ENCODE measurements at regions not wholly inside any gene's neighbourhood (a gene's known extent, or its start where the extent isn't known, plus 50 kb on each side); places are given as distances from the start of the nearest gene placed in this dataset.

GRCh38 chr12:41935911-41936310 lies 208.8 kb downstream of the GXYLT1 start:
- TF ChIP-seq, protein P1, sequence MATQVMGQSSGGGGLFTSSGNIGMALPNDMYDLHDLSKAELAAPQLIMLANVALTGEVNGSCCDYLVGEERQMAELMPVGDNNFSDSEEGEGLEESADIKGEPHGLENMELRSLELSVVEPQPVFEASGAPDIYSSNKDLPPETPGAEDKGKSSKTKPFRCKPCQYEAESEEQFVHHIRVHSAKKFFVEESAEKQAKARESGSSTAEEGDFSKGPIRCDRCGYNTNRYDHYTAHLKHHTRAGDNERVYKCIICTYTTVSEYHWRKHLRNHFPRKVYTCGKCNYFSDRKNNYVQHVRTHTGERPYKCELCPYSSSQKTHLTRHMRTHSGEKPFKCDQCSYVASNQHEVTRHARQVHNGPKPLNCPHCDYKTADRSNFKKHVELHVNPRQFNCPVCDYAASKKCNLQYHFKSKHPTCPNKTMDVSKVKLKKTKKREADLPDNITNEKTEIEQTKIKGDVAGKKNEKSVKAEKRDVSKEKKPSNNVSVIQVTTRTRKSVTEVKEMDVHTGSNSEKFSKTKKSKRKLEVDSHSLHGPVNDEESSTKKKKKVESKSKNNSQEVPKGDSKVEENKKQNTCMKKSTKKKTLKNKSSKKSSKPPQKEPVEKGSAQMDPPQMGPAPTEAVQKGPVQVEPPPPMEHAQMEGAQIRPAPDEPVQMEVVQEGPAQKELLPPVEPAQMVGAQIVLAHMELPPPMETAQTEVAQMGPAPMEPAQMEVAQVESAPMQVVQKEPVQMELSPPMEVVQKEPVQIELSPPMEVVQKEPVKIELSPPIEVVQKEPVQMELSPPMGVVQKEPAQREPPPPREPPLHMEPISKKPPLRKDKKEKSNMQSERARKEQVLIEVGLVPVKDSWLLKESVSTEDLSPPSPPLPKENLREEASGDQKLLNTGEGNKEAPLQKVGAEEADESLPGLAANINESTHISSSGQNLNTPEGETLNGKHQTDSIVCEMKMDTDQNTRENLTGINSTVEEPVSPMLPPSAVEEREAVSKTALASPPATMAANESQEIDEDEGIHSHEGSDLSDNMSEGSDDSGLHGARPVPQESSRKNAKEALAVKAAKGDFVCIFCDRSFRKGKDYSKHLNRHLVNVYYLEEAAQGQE (IDR thresholded peaks at IDR 0.05; ENCODE audit: insufficient replicate concordance, low read depth), result no peak
- TF ChIP-seq CTCF (IDR thresholded peaks at IDR 0.05; ENCODE audit: insufficient read depth, low read length) (no peak), GABPA (IDR thresholded peaks at IDR 0.05; ENCODE audit: low read depth) (no peak)
- Histone ChIP-seq H3K4me3 (replicated peaks; ENCODE audit: insufficient read depth, low read length) (no peak overlapping the region), H3K27ac (replicated peaks) (no peak overlapping the region), H3K27me3 (ENCODE audit: insufficient read depth, poor library complexity, severe bottlenecking) (no peaks in the 10 kb centered on the region)
- no peak for DNase-seq (ENCODE audit: low read depth in 1 of 2, low spot score in 1 of 2)

DNA sequence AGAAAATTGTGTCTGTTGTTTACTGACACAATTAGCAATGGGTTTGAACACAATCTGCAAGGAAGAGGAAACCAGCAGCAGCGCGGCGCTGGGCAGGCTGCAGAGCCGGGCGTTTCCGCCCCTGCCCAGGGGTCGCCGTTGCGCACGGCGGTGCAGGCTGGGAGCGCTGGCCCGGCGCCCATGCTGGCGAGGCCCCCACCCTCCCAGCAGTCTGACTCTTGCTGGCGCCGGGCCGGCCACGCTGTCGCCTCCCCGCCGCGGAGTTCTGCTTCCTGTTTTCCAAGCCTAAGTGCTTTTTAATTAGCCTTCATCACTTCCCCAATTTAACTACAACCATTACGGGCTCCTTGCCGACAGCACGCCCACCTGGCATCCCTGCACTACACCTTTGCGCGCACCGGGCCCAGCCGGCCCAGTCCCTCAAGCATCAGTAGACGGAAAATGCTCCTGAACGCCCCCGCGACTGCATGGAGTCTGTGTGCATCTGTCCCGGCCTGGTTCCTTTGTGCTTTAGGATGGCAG lies 212.1 kb downstream of the GXYLT1 start:
- Histone ChIP-seq H3K27ac (replicated peaks) (peak overlapping the region; percentile 42; the same call in 1 of the 2 replicates), H3K27me3 (ENCODE audit: insufficient read depth, poor library complexity, severe bottlenecking) (no peaks in the 10 kb centered on the region), H3K4me3 (replicated peaks; ENCODE audit: insufficient read depth, low read length) (peak overlapping the region; percentile 36)
- DNase-seq (ENCODE audit: low read depth in 1 of 2, low spot score in 1 of 2), result peak in 1 of 2 experiments; percentile 87
- TF ChIP-seq CTCF (IDR thresholded peaks at IDR 0.05; ENCODE audit: insufficient read depth, low read length) (no peak), POLR2AphosphoS5 (IDR thresholded peaks at IDR 0.05; ENCODE audit: low read depth) (peak; percentile 64), GABPA (IDR thresholded peaks at IDR 0.05; ENCODE audit: low read depth) (0 out of 2 replicates have a peak, but pooled peaks have one; percentile 12), SPI1 (IDR thresholded peaks at IDR 0.05; ENCODE audit: borderline replicate concordance, low read depth) (peak; percentile 98)
- TF ChIP-seq, protein P1 (IDR thresholded peaks at IDR 0.05; ENCODE audit: insufficient replicate concordance, low read depth), result peak; percentile 16

- Histone ChIP-seq H3K4me3 (replicated peaks; ENCODE audit: insufficient read depth, low read length) (no peak overlapping the region), H3K27me3 (ENCODE audit: insufficient read depth, poor library complexity, severe bottlenecking) (no peaks in the 10 kb centered on the region), H3K27ac (replicated peaks) (no peak overlapping the region)
- DNase-seq (ENCODE audit: low read depth in 1 of 2, low spot score in 1 of 2), result no peak
- no peak for TF ChIP-seq SPI1 (IDR thresholded peaks at IDR 0.05; ENCODE audit: borderline replicate concordance, low read depth)
- TF ChIP-seq CTCF (IDR thresholded peaks at IDR 0.05; ENCODE audit: insufficient read depth, low read length), result no peak
- TF ChIP-seq, protein P1 (IDR thresholded peaks at IDR 0.05; ENCODE audit: insufficient replicate concordance, low read depth), result no peak
- no peak for TF ChIP-seq GABPA (IDR thresholded peaks at IDR 0.05; ENCODE audit: low read depth)
- no peak for TF ChIP-seq POLR2AphosphoS5 (IDR thresholded peaks at IDR 0.05; ENCODE audit: low read depth)
Measured at GRCh38 chr12:41930866-41931437, 213.7 kb downstream of the GXYLT1 start.
